H1 (cell line): ENCODE measurements at regions not wholly inside any gene's neighbourhood (a gene's known extent, or its start where the extent isn't known, plus 50 kb on each side); places are given as distances from the start of the nearest gene placed in this dataset.

Source experiments
- CTCF ChIA-PET: fragments of 300-600 bp; sonication (Branson Sonifier 250); formaldehyde crosslinking; loops from one replicate; lab custom pipeline; 2021; ENCODE audit not compliant: partially characterized antibody; lab: Charles Lee
- POLR2A ChIA-PET: fragments of 300-600 bp; sonication (Branson Sonifier 250); formaldehyde crosslinking; loops from one replicate; lab custom pipeline; 2021; ENCODE audit warnings: inconsistent platforms; ENCODE audit not compliant: partially characterized antibody; lab: Charles Lee
- DNase-seq, 2 experiments: peaks; one replicate each; pipeline versions ENCODE4 v3.0.0 to v3.0.0-alpha.2; 2010 to 2022; ENCODE audit warnings: low spot score in 2 of 2, low read depth in 1 of 2, mixed read lengths in 1 of 2
- FAIRE-seq: peaks from 2 replicates; lab custom pipeline; 2011; peaks lifted over from hg19 to GRCh38; lab: Jason Lieb, UNC
- H2AFZ ChIP-seq: 2 replicates; pipeline ENCODE4 v1.8.1; 2012; ENCODE audit warnings: low read length, inconsistent platforms
- H2AK5ac ChIP-seq: 2 replicates; pipeline ENCODE4 v1.6.1; 2013; ENCODE audit warnings: low read depth, low read length
- H2BK120ac ChIP-seq: replicated peaks from 2 replicates; pipeline ENCODE3; 2013; ENCODE audit warnings: low read depth, low read length, inconsistent platforms
- H2BK12ac ChIP-seq: 2 replicates; pipeline ENCODE4 v1.6.1; 2013; ENCODE audit warnings: low read depth, low read length
- H2BK15ac ChIP-seq: 2 replicates; pipeline ENCODE4 v1.6.1; 2013; ENCODE audit warnings: low read length
- H2BK20ac ChIP-seq: 2 replicates; pipeline ENCODE4 v1.6.1; 2013; ENCODE audit warnings: low read length
- H2BK5ac ChIP-seq: 2 replicates; pipeline ENCODE4 v1.6.1; 2013; ENCODE audit warnings: low read depth, low read length
- H3K14ac ChIP-seq: 2 replicates; pipeline ENCODE4 v1.6.1; 2013; ENCODE audit warnings: inconsistent platforms; ENCODE audit not compliant: insufficient read length
- H3K18ac ChIP-seq: 2 replicates; pipeline ENCODE4 v1.6.1; 2013; ENCODE audit warnings: low read length; ENCODE audit errors: extremely low read depth
- H3K23ac ChIP-seq: 2 replicates; pipeline ENCODE4 v1.6.1; 2013; ENCODE audit warnings: inconsistent platforms; ENCODE audit not compliant: insufficient read length
- H3K23me2 ChIP-seq: 2 replicates; pipeline ENCODE4 v1.6.1; 2013; ENCODE audit warnings: low read depth, low read length
- H3K27ac ChIP-seq: 2 replicates; pipeline ENCODE4 v1.6.1; 2011; ENCODE audit warnings: low read depth, low read length, inconsistent platforms
- H3K27me3 ChIP-seq, 4 experiments: replicated peaks in 1 of 4; 1 replicate in 1 of 4; 2 replicates in 3 of 4; pipeline versions ENCODE4 v1.6.1 to v1.8.1; 2011 to 2013; ENCODE audit warnings: low read length in 3 of 4, mild to moderate bottlenecking in 3 of 4, inconsistent platforms in 2 of 4, mixed read lengths in 2 of 4, moderate library complexity in 1 of 4; ENCODE audit not compliant: control insufficient read depth in 3 of 4, insufficient read depth in 3 of 4; ENCODE audit errors: extremely low read depth in 1 of 4
- H3K36me3 ChIP-seq, 4 experiments: 2 replicates each; pipeline versions ENCODE4 v1.6.1 to v1.8.1; 2011 to 2013; ENCODE audit warnings: mild to moderate bottlenecking in 4 of 4, low read length in 3 of 4, moderate library complexity in 2 of 4, control low read depth in 1 of 4, inconsistent platforms in 1 of 4; ENCODE audit not compliant: insufficient read depth in 4 of 4, control insufficient read depth in 2 of 4
- H3K4ac ChIP-seq: replicated peaks from 2 replicates; pipeline ENCODE3; 2013; ENCODE audit warnings: low read length, low read depth, mixed read lengths, inconsistent platforms; ENCODE audit not compliant: insufficient read length
- H3K4me1 ChIP-seq, 4 experiments: replicated peaks in 1 of 4; 1 replicate in 1 of 4; 2 replicates in 3 of 4; pipeline versions ENCODE4 v1.6.1 to v1.8.1; 2011 to 2013; ENCODE audit warnings: low read length in 3 of 4, inconsistent platforms in 2 of 4, mixed read lengths in 1 of 4; ENCODE audit not compliant: insufficient read depth in 4 of 4, control insufficient read depth in 3 of 4
- H3K4me2 ChIP-seq, 2 experiments: 2 replicates each; pipeline versions ENCODE4 v1.6.1 to v1.8.1; 2011 to 2013; ENCODE audit warnings: low read depth in 2 of 2, low read length in 2 of 2, control low read depth in 1 of 2, inconsistent platforms in 1 of 2, mild to moderate bottlenecking in 1 of 2; ENCODE audit not compliant: insufficient read depth in 1 of 2
- H3K4me3 ChIP-seq, 4 experiments: fragments of 200-600, 300-600 bp in 1 of 4; sonication (generic), shearing (Covaris generic), sonication (Bioruptor Twin) in 1 of 4; 2 replicates each; pipeline versions ENCODE4 v1.5.1 to v1.8.1; 2011 to 2016; ENCODE audit warnings: low read length in 4 of 4, low read depth in 3 of 4, control low read depth in 2 of 4, inconsistent platforms in 2 of 4, mild to moderate bottlenecking in 2 of 4, mixed read lengths in 1 of 4, moderate library complexity in 1 of 4; ENCODE audit not compliant: insufficient read depth in 2 of 4; ENCODE audit errors: extremely low read depth in 1 of 4
- H3K56ac ChIP-seq: replicated peaks from 2 replicates; pipeline ENCODE3; 2013; ENCODE audit warnings: low read depth, mild to moderate bottlenecking, mixed read lengths, low read length, inconsistent platforms; ENCODE audit not compliant: insufficient read length
- H3K79me1 ChIP-seq: 2 replicates; pipeline ENCODE4 v1.6.1; 2013; ENCODE audit warnings: low read depth, low read length, control low read depth
- H3K79me2 ChIP-seq, 2 experiments: 2 replicates each; pipeline versions ENCODE4 v1.6.1 to v1.8.1; 2012 to 2013; ENCODE audit warnings: low read length in 2 of 2, mild to moderate bottlenecking in 2 of 2, inconsistent platforms in 1 of 2; ENCODE audit not compliant: insufficient read depth in 2 of 2, control insufficient read depth in 1 of 2
- H3K9ac ChIP-seq, 4 experiments: replicated peaks in 1 of 4; 1 replicate in 1 of 4; 2 replicates in 3 of 4; pipeline versions ENCODE4 v1.6.1 to v1.8.1; 2011 to 2013; ENCODE audit warnings: low read depth in 3 of 4, low read length in 3 of 4, control low read depth in 2 of 4, mild to moderate bottlenecking in 2 of 4, moderate library complexity in 2 of 4, inconsistent platforms in 1 of 4; ENCODE audit errors: extremely low read depth in 1 of 4
- H3K9me3 ChIP-seq, 2 experiments: 2 replicates each; pipeline versions ENCODE4 v1.6.1 to v1.8.1; 2012 to 2013; ENCODE audit warnings: mild to moderate bottlenecking in 2 of 2, moderate library complexity in 2 of 2, control low read depth in 1 of 2, inconsistent platforms in 1 of 2, low read depth in 1 of 2, low read length in 1 of 2, mixed read lengths in 1 of 2; ENCODE audit not compliant: insufficient read depth in 2 of 2
- H4K20me1 ChIP-seq, 2 experiments: replicated peaks in 1 of 2; 2 replicates each; pipeline versions ENCODE3 to v1.8.1; 2011 to 2013; ENCODE audit warnings: inconsistent platforms in 2 of 2, low read length in 2 of 2, mild to moderate bottlenecking in 1 of 2; ENCODE audit not compliant: insufficient read depth in 2 of 2, control insufficient read depth in 1 of 2
- H4K5ac ChIP-seq: 2 replicates; pipeline ENCODE4 v1.6.1; 2013; ENCODE audit warnings: low read length, low read depth, mixed read lengths, inconsistent platforms; ENCODE audit not compliant: insufficient read length
- H4K8ac ChIP-seq: 2 replicates; pipeline ENCODE4 v1.8.0; 2013; ENCODE audit warnings: mild to moderate bottlenecking, moderate library complexity, low read length, inconsistent platforms; ENCODE audit not compliant: insufficient read depth; ENCODE audit errors: extremely low read depth
- H4K91ac ChIP-seq: replicated peaks from 2 replicates; pipeline ENCODE3; 2013; ENCODE audit warnings: low read length, mixed read lengths, inconsistent platforms; ENCODE audit not compliant: insufficient read length
- PHF8 ChIP-seq: fragments of 200-600 bp; sonication (generic); conservative IDR thresholded peaks from 2 replicates; pipeline ENCODE4 v1.7.1; 2012; ENCODE audit warnings: low read depth, mild to moderate bottlenecking, inconsistent platforms, low read length, moderate library complexity
- WGBS, 2 experiments: shearing (Covaris generic) in 1 of 2; methylation state at CpG; one replicate each; pipeline versions ENCODE4 v1.1.6 to v1.1.7; 2013 to 2015; ENCODE audit warnings: low lambda C conversion rate in 2 of 2, mixed read lengths in 2 of 2, inconsistent platforms in 1 of 2, low coverage in 1 of 2, missing lambda C conversion rate in 1 of 2; ENCODE audit not compliant: insufficient replicate concordance in 2 of 2, insufficient coverage in 1 of 2, insufficient read length in 1 of 2; ENCODE audit errors: extremely low coverage in 1 of 2, missing lambda C conversion rate in 1 of 2; 5-methylcytosine and 5-hydroxymethylcytosine counted together

GRCh38 chr5:179407191-179408175, 62.2 kb upstream of the ADAMTS2 start:
- H3K56ac ChIP-seq, result no peak overlapping the region
- H2BK5ac ChIP-seq, result no peak overlapping the region
- H3K4ac ChIP-seq, result no peak overlapping the region
- 0 out of 4 replicates have a peak, but pooled peaks cover 0 to 3% of the 10 kb centered on the region in 2 experiments for H3K9me3 ChIP-seq
- CTCF ChIA-PET, result interaction anchor here (0.8 to 1.7 kb wide), 5 partner anchors 20 to 226 kb away, joined by 3 to 5 read pairs (median 3); no protein-coding TSS in a partner anchor
- POLR2A ChIA-PET, result no interaction called here
- H2BK120ac ChIP-seq, result no peak overlapping the region
- no peak overlapping the region for H3K4me2 ChIP-seq
- no peak overlapping the region for H2AFZ ChIP-seq
- WGBS, 2 experiments, result 85% methylated on average over 15 of the region's 16 CpGs; no CpG with 5 or more reads in 1 of the 2 experiments
- H3K4me3 ChIP-seq, result no peak overlapping the region
- H3K79me1 ChIP-seq, result no peaks in the 10 kb centered on the region
- H3K27ac ChIP-seq, result no peak overlapping the region; the same call in 1 of the 2 replicates
- H3K27me3 ChIP-seq, result no peaks in the 10 kb centered on the region
- no peaks in the 10 kb centered on the region for H3K23me2 ChIP-seq
- H3K23ac ChIP-seq, result no peak overlapping the region
- H4K20me1 ChIP-seq, result no peaks in the 10 kb centered on the region
- H4K8ac ChIP-seq, result no peak overlapping the region
- H2AK5ac ChIP-seq, result no peak overlapping the region
- H3K18ac ChIP-seq, result no peak overlapping the region
- no peaks in the 10 kb centered on the region for H3K79me2 ChIP-seq
- no peak for FAIRE-seq
- no peak overlapping the region for H3K9ac ChIP-seq
- H3K14ac ChIP-seq, result no peak overlapping the region
- H2BK20ac ChIP-seq, result no peak overlapping the region
- H3K4me1 ChIP-seq, result no peaks in the 10 kb centered on the region; a peak in 1 of 7 replicates
- no peak overlapping the region; the same call in 1 of the 2 replicates for H2BK15ac ChIP-seq
- peak in 1 of 2 experiments; percentile 27 for DNase-seq
- H4K91ac ChIP-seq, result no peak overlapping the region
- H3K36me3 ChIP-seq, result no peaks in the 10 kb centered on the region
- H4K5ac ChIP-seq, result no peak overlapping the region
- H2BK12ac ChIP-seq, result no peak overlapping the region
- TF ChIP-seq PHF8, result no peak
